ENCODE measurements at regions not wholly inside any gene's neighbourhood (a gene's known extent, or its start where the extent isn't known, plus 50 kb on each side); places are given as distances from the start of the nearest gene placed in this dataset.
"Not testable (repeated sequence)": the region's sequence is repeated elsewhere in the genome, so short reads cannot be mapped to it uniquely, and the experiment has no call there.

DNA sequence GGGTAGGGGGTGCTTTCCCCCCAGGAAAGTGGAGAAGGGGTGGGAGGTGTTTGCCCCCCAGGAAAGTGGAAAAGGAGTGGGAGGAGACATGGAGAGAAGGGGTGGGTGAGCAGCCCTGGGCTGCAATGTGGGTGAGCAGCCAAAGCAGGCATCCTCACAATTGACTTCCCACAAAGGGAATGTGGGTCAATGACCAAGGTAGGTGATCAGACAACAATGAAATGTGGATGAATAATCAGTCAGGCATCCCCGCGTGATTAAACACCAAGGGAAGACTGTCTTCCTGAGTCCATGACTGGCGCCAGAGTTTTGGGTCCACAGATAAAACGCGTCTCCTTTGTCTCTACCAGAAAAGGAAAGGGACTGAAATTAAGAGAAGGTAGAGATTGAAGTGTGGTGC lies 558.8 kb downstream of the ADGRL2 start:
- TF ChIP-seq CTCF, POLR2A (IDR thresholded peaks at IDR 0.05): not testable (repeated sequence)
